H9 (cell line): ENCODE measurements at regions not wholly inside any gene's neighbourhood (a gene's known extent, or its start where the extent isn't known, plus 50 kb on each side); places are given as distances from the start of the nearest gene placed in this dataset.

Experiments
- DNase-seq: peaks from one replicate; pipeline ENCODE4 v3.0.0-alpha.2; 2017
- H2AFZ ChIP-seq: one replicate; pipeline ENCODE4 v1.6.1; 2013; ENCODE audit warnings: mild to moderate bottlenecking, low read length, control low read depth, moderate library complexity
- H2AK5ac ChIP-seq: 2 replicates; pipeline ENCODE4 v1.6.1; 2013; ENCODE audit warnings: low read length, control low read depth, mixed read lengths; ENCODE audit not compliant: insufficient read length
- H2BK120ac ChIP-seq: one replicate; pipeline ENCODE4 v1.6.1; 2013; ENCODE audit warnings: low read depth, mild to moderate bottlenecking, low read length, control low read depth, inconsistent platforms; ENCODE audit not compliant: poor library complexity, severe bottlenecking
- H2BK12ac ChIP-seq: 2 replicates; pipeline ENCODE4 v1.6.1; 2013; ENCODE audit warnings: low read length, control low read depth, mixed read lengths, low read depth; ENCODE audit not compliant: insufficient read length
- H2BK15ac ChIP-seq: 2 replicates; pipeline ENCODE4 v1.6.1; 2013; ENCODE audit warnings: low read depth, low read length, control low read depth
- H2BK20ac ChIP-seq: one replicate; pipeline ENCODE4 v1.6.1; 2013; ENCODE audit warnings: low read depth, mild to moderate bottlenecking, low read length, control low read depth, inconsistent platforms; ENCODE audit not compliant: poor library complexity, severe bottlenecking
- H2BK5ac ChIP-seq: 2 replicates; pipeline ENCODE4 v1.6.1; 2013; ENCODE audit warnings: low read length, control low read depth, mixed read lengths; ENCODE audit not compliant: insufficient read length
- H3K14ac ChIP-seq: 2 replicates; pipeline ENCODE4 v1.6.1; 2013; ENCODE audit warnings: low read length, control low read depth; ENCODE audit not compliant: insufficient read depth
- H3K18ac ChIP-seq: 2 replicates; pipeline ENCODE4 v1.6.1; 2013; ENCODE audit warnings: low read depth, mild to moderate bottlenecking, mixed read lengths, low read length, control low read depth; ENCODE audit not compliant: insufficient read length
- H3K23ac ChIP-seq: 2 replicates; pipeline ENCODE4 v1.6.1; 2013; ENCODE audit warnings: low read length, control low read depth, mixed read lengths, low read depth; ENCODE audit not compliant: insufficient read length
- H3K23me2 ChIP-seq: 2 replicates; pipeline ENCODE4 v1.6.1; 2013; ENCODE audit warnings: low read depth, mild to moderate bottlenecking, mixed read lengths, low read length, control low read depth; ENCODE audit not compliant: insufficient read length, poor library complexity, severe bottlenecking
- H3K27ac ChIP-seq: 2 replicates; pipeline ENCODE4 v1.5.1; 2013; ENCODE audit warnings: low read length, control low read depth, mixed read lengths, low read depth; ENCODE audit not compliant: insufficient read length
- H3K27me3 ChIP-seq: 2 replicates; pipeline ENCODE4 v1.6.1; 2013; ENCODE audit warnings: low read length, control low read depth, inconsistent platforms; ENCODE audit not compliant: insufficient read depth
- H3K4ac ChIP-seq: 2 replicates; pipeline ENCODE4 v1.6.1; 2013; ENCODE audit warnings: low read depth, mild to moderate bottlenecking, control low read depth, inconsistent platforms, low read length, moderate library complexity
- H3K4me1 ChIP-seq: 2 replicates; pipeline ENCODE4 v1.6.1; 2013; ENCODE audit warnings: low read length, control low read depth, inconsistent platforms; ENCODE audit not compliant: insufficient read depth
- H3K4me2 ChIP-seq: 2 replicates; pipeline ENCODE4 v1.6.1; 2013; ENCODE audit warnings: low read length, control low read depth, mixed read lengths; ENCODE audit not compliant: insufficient read length, insufficient read depth
- H3K56ac ChIP-seq: 2 replicates; pipeline ENCODE4 v1.6.1; 2013; ENCODE audit warnings: low read depth, mild to moderate bottlenecking, mixed read lengths, low read length, control low read depth; ENCODE audit not compliant: insufficient read length
- H3K79me1 ChIP-seq: 2 replicates; pipeline ENCODE4 v1.6.1; 2013; ENCODE audit warnings: low read depth, mild to moderate bottlenecking, moderate library complexity, low read length, control low read depth, inconsistent platforms; ENCODE audit not compliant: insufficient read depth, poor library complexity, severe bottlenecking
- H3K79me2 ChIP-seq: 2 replicates; pipeline ENCODE4 v1.6.1; 2013; ENCODE audit warnings: low read length, control low read depth, inconsistent platforms; ENCODE audit not compliant: insufficient read depth
- H3K9ac ChIP-seq: 2 replicates; pipeline ENCODE4 v1.6.1; 2013; ENCODE audit warnings: low read length, control low read depth, mixed read lengths; ENCODE audit not compliant: insufficient read length; ENCODE audit errors: extremely low read depth
- H3K9me3 ChIP-seq: one replicate; pipeline ENCODE4 v1.6.1; 2013; ENCODE audit warnings: low read depth, low read length, inconsistent platforms; ENCODE audit not compliant: control insufficient read depth
- H3T11ph ChIP-seq: one replicate; pipeline ENCODE4 v1.6.1; 2013; ENCODE audit warnings: mild to moderate bottlenecking, low read length, control low read depth, inconsistent platforms
- H4K20me1 ChIP-seq: one replicate; pipeline ENCODE4 v1.6.1; 2013; ENCODE audit not compliant: control insufficient read depth, insufficient read length, insufficient read depth
- H4K5ac ChIP-seq: 2 replicates; pipeline ENCODE4 v1.6.1; 2013; ENCODE audit warnings: low read depth, mild to moderate bottlenecking, mixed read lengths, low read length, control low read depth; ENCODE audit not compliant: insufficient read length
- H4K8ac ChIP-seq: replicated peaks from 2 replicates; pipeline ENCODE4 v1.6.1; 2013; ENCODE audit warnings: low read length, control low read depth, mixed read lengths, low read depth; ENCODE audit not compliant: insufficient read length
- H4K91ac ChIP-seq: 2 replicates; pipeline ENCODE4 v1.6.1; 2013; ENCODE audit warnings: low read depth, mild to moderate bottlenecking, moderate library complexity, mixed read lengths, low read length, control low read depth; ENCODE audit not compliant: insufficient read length
- H3K27ac Mint-ChIP-seq, 3 experiments: 2 replicates in 2 of 3; 3 replicates in 1 of 3; pipeline ENCODE4 v1.8.0; 2020 to 2021; ENCODE audit warnings: mixed read lengths in 3 of 3, mild to moderate bottlenecking in 1 of 3, moderate library complexity in 1 of 3
- H3K27me3 Mint-ChIP-seq: 2 replicates; pipeline ENCODE4 v1.8.0; 2021; ENCODE audit warnings: low read depth, mild to moderate bottlenecking, moderate library complexity, mixed read lengths
- H3K36me3 Mint-ChIP-seq, 3 experiments: 2 replicates in 2 of 3; 3 replicates in 1 of 3; pipeline ENCODE4 v1.8.0; 2020 to 2021; ENCODE audit warnings: low read depth in 3 of 3, mixed read lengths in 3 of 3; ENCODE audit not compliant: insufficient read depth in 1 of 3
- H3K4me1 Mint-ChIP-seq, 2 experiments: 2 replicates each; pipeline ENCODE4 v1.8.0; 2020; ENCODE audit warnings: mixed read lengths in 2 of 2
- H3K4me3 Mint-ChIP-seq, 2 experiments: 2 replicates in 1 of 2; 3 replicates in 1 of 2; pipeline ENCODE4 v1.8.0; 2020 to 2021; ENCODE audit warnings: mild to moderate bottlenecking in 2 of 2, mixed read lengths in 2 of 2, moderate library complexity in 1 of 2
- H3K9me3 Mint-ChIP-seq, 2 experiments: 2 replicates in 1 of 2; 3 replicates in 1 of 2; pipeline ENCODE4 v1.8.0; 2020; ENCODE audit warnings: mild to moderate bottlenecking in 2 of 2, mixed read lengths in 2 of 2, moderate library complexity in 1 of 2
- CTCF ChIP-seq: fragments of 200-600 bp; sonication (generic); conservative IDR thresholded peaks from 3 replicates; pipeline ENCODE4 v1.8.0; 2021; ENCODE audit warnings: antibody characterized with exemption, mild to moderate bottlenecking
- WGBS: extraction: QIAGEN DNeasy Blood & Tissue Kit; methylation state at CpG from one replicate; pipeline ENCODE4 v1.1.7; 2013; ENCODE audit warnings: missing lambda C conversion rate, low lambda C conversion rate, mixed read lengths; ENCODE audit not compliant: insufficient read length; ENCODE audit errors: extremely low coverage; 5-methylcytosine and 5-hydroxymethylcytosine counted together

GRCh38 chr7:131010717-131011431, 276.9 kb upstream of the KLF14 start:
- Histone ChIP-seq H3K27me3 (no peaks in the 10 kb centered on the region), H2BK15ac (no peak overlapping the region), H3K9me3 (no peaks in the 10 kb centered on the region), H4K91ac (no peak overlapping the region), H2BK5ac (no peak overlapping the region), H3K14ac (no peak overlapping the region), H3K56ac (no peak overlapping the region), H3K18ac (no peak overlapping the region), H3K27ac (no peak overlapping the region), H4K8ac (no peak overlapping the region), H3T11ph (no peak overlapping the region), H3K79me1 (no peaks in the 10 kb centered on the region), H2AFZ (no peak overlapping the region), H3K4me1 (peaks cover 3% of the 10 kb centered on the region; the same call in 1 of the 2 replicates), H3K23ac (no peak overlapping the region), H3K23me2 (no peaks in the 10 kb centered on the region), H4K5ac (no peak overlapping the region), H2BK120ac (no peak overlapping the region), H2AK5ac (no peak overlapping the region), H2BK12ac (no peak overlapping the region), H2BK20ac (no peak overlapping the region), H4K20me1 (no peaks in the 10 kb centered on the region), H3K9ac (no peak overlapping the region), H3K4ac (no peak overlapping the region), H3K79me2 (no peaks in the 10 kb centered on the region), H3K4me2 (no peak overlapping the region)
- DNase-seq: no peak
- no peaks in the 10 kb centered on the region for H3K9me3 Mint-ChIP-seq
- no peaks in the 10 kb centered on the region for H3K36me3 Mint-ChIP-seq
- 0 out of 7 replicates have a peak overlapping the region, but pooled peaks of 1 of the 3 experiments have one; percentile 34 for H3K27ac Mint-ChIP-seq
- no CpG with 5 or more reads among the region's 6 CpGs for WGBS
- H3K27me3 Mint-ChIP-seq: no peaks in the 10 kb centered on the region
- H3K4me3 Mint-ChIP-seq: no peak overlapping the region
- peaks cover 18 to 22% of the 10 kb centered on the region in 2 experiments for H3K4me1 Mint-ChIP-seq
- no peak for TF ChIP-seq CTCF
